ENCODE measurements at regions not wholly inside any gene's neighbourhood (a gene's known extent, or its start where the extent isn't known, plus 50 kb on each side); places are given as distances from the start of the nearest gene placed in this dataset.

DNA sequence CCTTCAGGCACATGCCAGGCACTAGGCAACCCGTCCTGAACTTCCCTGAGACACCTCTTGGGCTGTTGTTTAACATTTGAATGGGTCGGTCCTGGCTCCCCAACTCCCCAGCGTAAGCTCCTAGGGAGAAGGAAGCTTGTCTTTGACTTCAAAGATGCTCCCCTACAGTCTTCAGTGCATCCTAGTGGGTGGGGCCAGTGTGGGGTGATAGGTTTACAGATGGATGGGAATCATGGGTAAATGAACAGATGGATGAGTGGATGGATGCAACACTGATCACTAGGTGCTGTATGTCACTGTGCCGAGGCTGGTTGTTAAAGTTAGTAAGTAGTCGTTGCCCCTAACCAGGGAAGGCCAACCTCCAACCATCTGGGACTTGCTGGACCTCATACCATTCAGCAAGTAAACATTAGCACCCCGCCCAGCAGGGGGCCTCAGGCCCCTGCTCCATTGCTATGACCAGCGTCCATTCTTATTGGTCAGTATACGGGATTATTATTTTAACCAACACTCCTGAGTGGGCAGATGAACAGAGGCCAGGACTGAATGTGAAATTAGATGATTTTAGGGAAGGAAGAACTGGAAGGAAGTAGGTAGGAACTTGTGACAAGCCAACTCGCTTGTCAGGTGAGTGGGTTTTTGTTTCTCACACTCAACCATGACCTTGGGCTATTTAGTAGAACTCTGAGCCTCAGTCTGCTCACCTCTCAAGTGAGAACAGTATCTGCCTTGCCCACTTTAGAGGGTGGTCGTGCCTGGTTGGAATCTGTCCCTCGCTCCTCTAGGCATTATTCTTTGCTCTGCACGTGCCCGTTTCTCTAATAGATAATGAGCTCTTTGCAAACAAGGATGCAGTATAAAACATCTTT, 82.9 kb upstream of the FOXP4 start:
- no peaks in the 10 kb centered on the region for H3F3A ChIP-seq (replicated peaks; ENCODE audit: insufficient read depth)
- no peak overlapping the region for H3K9ac ChIP-seq
- no peak overlapping the region for H2AFZ ChIP-seq (ENCODE audit: low read depth)
- peaks cover 0 to 5% of the 10 kb centered on the region in 2 experiments; a peak in 1 of 4 replicates for H3K4me1 ChIP-seq (ENCODE audit: control insufficient read depth in 1 of 2, insufficient read depth in 2 of 2, low read depth in 1 of 2, low read length in 1 of 2)
- DNase-seq, result peak; percentile 83
- no peaks in the 10 kb centered on the region for H3K9me2 ChIP-seq
- TF ChIP-seq, protein P1, sequence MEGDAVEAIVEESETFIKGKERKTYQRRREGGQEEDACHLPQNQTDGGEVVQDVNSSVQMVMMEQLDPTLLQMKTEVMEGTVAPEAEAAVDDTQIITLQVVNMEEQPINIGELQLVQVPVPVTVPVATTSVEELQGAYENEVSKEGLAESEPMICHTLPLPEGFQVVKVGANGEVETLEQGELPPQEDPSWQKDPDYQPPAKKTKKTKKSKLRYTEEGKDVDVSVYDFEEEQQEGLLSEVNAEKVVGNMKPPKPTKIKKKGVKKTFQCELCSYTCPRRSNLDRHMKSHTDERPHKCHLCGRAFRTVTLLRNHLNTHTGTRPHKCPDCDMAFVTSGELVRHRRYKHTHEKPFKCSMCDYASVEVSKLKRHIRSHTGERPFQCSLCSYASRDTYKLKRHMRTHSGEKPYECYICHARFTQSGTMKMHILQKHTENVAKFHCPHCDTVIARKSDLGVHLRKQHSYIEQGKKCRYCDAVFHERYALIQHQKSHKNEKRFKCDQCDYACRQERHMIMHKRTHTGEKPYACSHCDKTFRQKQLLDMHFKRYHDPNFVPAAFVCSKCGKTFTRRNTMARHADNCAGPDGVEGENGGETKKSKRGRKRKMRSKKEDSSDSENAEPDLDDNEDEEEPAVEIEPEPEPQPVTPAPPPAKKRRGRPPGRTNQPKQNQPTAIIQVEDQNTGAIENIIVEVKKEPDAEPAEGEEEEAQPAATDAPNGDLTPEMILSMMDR (IDR thresholded peaks at IDR 0.05), result peak; percentile 71
- peak; percentile 94 for TF ChIP-seq SMC3 (IDR thresholded peaks at IDR 0.05; ENCODE audit: low read depth, low read length)
- peak; percentile 93 for TF ChIP-seq RAD21 (IDR thresholded peaks at IDR 0.05; ENCODE audit: low read length)
- no peak for TF ChIP-seq PBX3 (IDR thresholded peaks at IDR 0.05)
- TF ChIP-seq JUND (IDR thresholded peaks at IDR 0.05), result no peak
- TF ChIP-seq, protein P2, sequence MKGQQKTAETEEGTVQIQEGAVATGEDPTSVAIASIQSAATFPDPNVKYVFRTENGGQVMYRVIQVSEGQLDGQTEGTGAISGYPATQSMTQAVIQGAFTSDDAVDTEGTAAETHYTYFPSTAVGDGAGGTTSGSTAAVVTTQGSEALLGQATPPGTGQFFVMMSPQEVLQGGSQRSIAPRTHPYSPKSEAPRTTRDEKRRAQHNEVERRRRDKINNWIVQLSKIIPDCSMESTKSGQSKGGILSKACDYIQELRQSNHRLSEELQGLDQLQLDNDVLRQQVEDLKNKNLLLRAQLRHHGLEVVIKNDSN (IDR thresholded peaks at IDR 0.05; ENCODE audit: borderline replicate concordance, low read depth), result no peak
- no peak for TF ChIP-seq FOXJ3 (CRISPR knock-in tag; IDR thresholded peaks at IDR 0.05)
- no peak for TF ChIP-seq MXI1 (IDR thresholded peaks at IDR 0.05; ENCODE audit: low read depth, low read length)
- TF ChIP-seq RFX5 (IDR thresholded peaks at IDR 0.05; ENCODE audit: low read length), result peak; percentile 52; the same call in 1 of the 2 replicates
- TF ChIP-seq GABPA (IDR thresholded peaks at IDR 0.05; ENCODE audit: low read depth), result no peak
- ChIA-PET POLR2A (no interaction called here), CTCF (interaction anchor here (0.6 to 7.6 kb wide), 38 partner anchors 10 to 231 kb away, joined by 3 to 183 read pairs (median 4); no protein-coding TSS in a partner anchor)
- no peaks in the 10 kb centered on the region for H4K20me1 ChIP-seq (ENCODE audit: insufficient read depth)
- H3K79me2 ChIP-seq (ENCODE audit: insufficient read depth), result no peaks in the 10 kb centered on the region
- no peak overlapping the region; a peak in 1 of 4 replicates for H3K4me3 ChIP-seq (ENCODE audit: low read depth in 2 of 2, low read length in 1 of 2)
- WGBS (ENCODE audit: low lambda C conversion rate), result 60% methylated on average over 12 of the region's 13 CpGs
- no peak overlapping the region for H3K27ac ChIP-seq (ENCODE audit: low read depth in 2 of 2, low read length in 1 of 2)
- no peaks in the 10 kb centered on the region for H3K9me3 ChIP-seq
- no peaks in the 10 kb centered on the region for H3K36me3 ChIP-seq (replicated peaks in 1 of 2; ENCODE audit: control insufficient read depth in 1 of 2, insufficient read depth in 2 of 2, low read length in 1 of 2)
- H3K4me2 ChIP-seq, result no peak overlapping the region
- no peaks in the 10 kb centered on the region for H3K27me3 ChIP-seq (ENCODE audit: insufficient read depth)

GRCh38 chr6:41464019-41464418, 82.2 kb upstream of the FOXP4 start:
- ChIA-PET POLR2A (no interaction called here), CTCF (interaction anchor here (0.6 to 7.6 kb wide), 21 partner anchors 11 to 220 kb away, joined by 3 to 183 read pairs (median 5); no protein-coding TSS in a partner anchor)
- Histone ChIP-seq H3K4me1 (ENCODE audit: control insufficient read depth in 1 of 2, insufficient read depth in 2 of 2, low read depth in 1 of 2, low read length in 1 of 2) (peaks cover 0 to 5% of the 10 kb centered on the region in 2 experiments; a peak in 1 of 4 replicates), H2AFZ (ENCODE audit: low read depth) (no peak overlapping the region), H3K4me3 (ENCODE audit: low read depth in 2 of 2, low read length in 1 of 2) (no peak overlapping the region), H3F3A (replicated peaks; ENCODE audit: insufficient read depth) (no peaks in the 10 kb centered on the region), H3K9me3 (no peaks in the 10 kb centered on the region), H3K36me3 (replicated peaks in 1 of 2; ENCODE audit: control insufficient read depth in 1 of 2, insufficient read depth in 2 of 2, low read length in 1 of 2) (no peaks in the 10 kb centered on the region), H3K9ac (no peak overlapping the region), H3K4me2 (no peak overlapping the region), H3K27ac (ENCODE audit: low read depth in 2 of 2, low read length in 1 of 2) (no peak overlapping the region), H3K27me3 (ENCODE audit: insufficient read depth) (no peaks in the 10 kb centered on the region), H4K20me1 (ENCODE audit: insufficient read depth) (no peaks in the 10 kb centered on the region), H3K79me2 (ENCODE audit: insufficient read depth) (no peaks in the 10 kb centered on the region), H3K9me2 (no peaks in the 10 kb centered on the region)
- 87% methylated on average over 3 of the region's 3 CpGs for WGBS (ENCODE audit: low lambda C conversion rate)
- DNase-seq, result no peak
- TF ChIP-seq JUND (IDR thresholded peaks at IDR 0.05), result no peak
- no peak for TF ChIP-seq MXI1 (IDR thresholded peaks at IDR 0.05; ENCODE audit: low read depth, low read length)

Measured in SK-N-SH (cell line).